ENCODE measurements at regions not wholly inside any gene's neighbourhood (a gene's known extent, or its start where the extent isn't known, plus 50 kb on each side); places are given as distances from the start of the nearest gene placed in this dataset.
A peak's percentile ranks its signal among the peaks of the same experiment; 100 is the strongest.
"Not testable (repeated sequence)": the region's sequence is repeated elsewhere in the genome, so short reads cannot be mapped to it uniquely, and the experiment has no call there.

DNA sequence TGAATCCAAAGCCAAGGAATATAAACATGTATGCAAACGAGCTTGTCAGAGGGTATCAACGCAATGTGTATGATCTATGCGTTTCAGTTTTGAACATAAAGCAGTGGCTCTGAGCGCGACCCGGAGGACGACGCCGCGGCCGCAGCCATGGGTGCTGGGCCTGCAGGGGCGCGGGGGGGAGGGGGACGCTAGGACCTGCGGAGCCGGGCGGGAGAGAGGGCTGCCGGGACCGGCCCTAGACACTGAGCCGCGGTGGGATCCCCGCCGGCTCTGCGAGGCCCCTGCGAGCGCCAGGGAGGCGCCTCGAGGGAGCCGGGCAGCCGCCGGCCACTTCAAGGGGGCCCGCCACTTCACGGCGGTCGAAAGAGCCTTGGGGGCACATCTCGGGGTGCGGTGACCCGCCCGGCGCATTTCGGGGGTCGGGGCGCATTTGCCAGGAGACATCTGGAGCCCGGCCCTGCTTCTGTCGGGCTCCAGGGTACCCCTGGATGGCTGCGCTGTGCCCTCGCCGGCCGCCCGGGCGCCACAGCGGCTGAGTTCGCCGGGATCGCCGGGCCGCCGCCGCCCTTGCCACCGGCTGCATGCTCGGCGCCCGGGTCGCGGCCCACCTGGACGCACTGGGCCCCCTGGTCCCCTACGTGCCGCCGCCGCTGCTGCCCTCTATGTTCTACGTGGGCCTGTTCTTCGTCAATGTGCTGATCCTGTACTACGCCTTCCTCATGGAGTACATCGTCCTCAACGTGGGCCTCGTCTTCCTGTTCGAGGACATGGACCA lies 71.9 kb upstream of the NIPA1 start:
- DNase-seq (peak in 1 of 10 donors; percentile 15), ATAC-seq (peak; percentile 72 to 86)
- H3K9me3 Mint-ChIP-seq, H3K27ac Mint-ChIP-seq, POLR2A ChIA-PET, H3K36me3 Mint-ChIP-seq: not testable (repeated sequence)
- Mint-ChIP-seq H3K27me3 (peaks cover 6 to 35% (median 24%) of the 10 kb centered on the region in 5 donors), H3K4me3 (peak overlapping the region; percentile 45 to 80 (median 68)), H3K4me1 (peaks cover 0 to 12% (median 4%) of the 10 kb centered on the region in 4 donors)

DNA sequence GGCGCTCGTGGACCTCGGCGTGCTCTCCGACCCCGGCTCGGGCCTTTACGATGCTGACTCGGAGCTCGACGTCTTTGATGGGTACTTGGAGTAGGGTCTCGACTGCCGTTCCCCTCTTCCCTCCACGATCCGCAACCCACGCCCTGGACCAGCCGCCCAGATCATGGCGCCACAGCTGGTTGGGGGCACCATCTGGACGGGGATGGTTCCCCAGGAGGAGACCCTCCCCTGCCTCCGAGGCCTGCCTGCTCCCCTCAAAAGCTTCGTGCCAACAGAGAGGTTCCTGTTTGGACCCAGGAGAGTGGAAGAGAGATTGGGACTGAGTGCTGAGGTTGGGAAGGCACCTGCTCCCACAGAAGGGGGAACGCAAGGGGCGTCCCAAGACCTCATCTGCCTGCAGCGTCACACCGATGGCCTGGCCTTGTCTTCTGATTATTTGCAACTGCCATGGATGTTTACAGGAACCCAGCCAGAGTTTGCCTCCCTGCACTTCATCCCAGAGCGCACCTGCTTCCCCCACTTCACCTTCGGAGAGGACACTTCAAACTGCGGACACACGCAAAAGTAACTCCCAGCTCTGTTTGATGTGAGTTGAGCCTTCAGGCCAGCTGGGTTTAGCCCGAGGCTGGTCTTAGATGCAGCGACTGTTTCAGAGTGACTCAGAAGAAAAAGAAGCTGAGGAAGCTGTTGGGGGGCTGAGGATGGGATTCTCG lies 71.2 kb upstream of the NIPA1 start:
- H3K9me3 Mint-ChIP-seq, POLR2A ChIA-PET, DNase-seq, H3K27ac Mint-ChIP-seq, H3K36me3 Mint-ChIP-seq: not testable (repeated sequence)
- Mint-ChIP-seq H3K4me3 (peak overlapping the region in 7 of 10 donors; percentile 25 to 66 (median 51)), H3K27me3 (peaks cover 8 to 35% (median 24%) of the 10 kb centered on the region in 5 donors), H3K4me1 (peaks cover 0 to 12% (median 4%) of the 10 kb centered on the region in 4 donors)
- ATAC-seq = peak; percentile 35 to 44

DNA sequence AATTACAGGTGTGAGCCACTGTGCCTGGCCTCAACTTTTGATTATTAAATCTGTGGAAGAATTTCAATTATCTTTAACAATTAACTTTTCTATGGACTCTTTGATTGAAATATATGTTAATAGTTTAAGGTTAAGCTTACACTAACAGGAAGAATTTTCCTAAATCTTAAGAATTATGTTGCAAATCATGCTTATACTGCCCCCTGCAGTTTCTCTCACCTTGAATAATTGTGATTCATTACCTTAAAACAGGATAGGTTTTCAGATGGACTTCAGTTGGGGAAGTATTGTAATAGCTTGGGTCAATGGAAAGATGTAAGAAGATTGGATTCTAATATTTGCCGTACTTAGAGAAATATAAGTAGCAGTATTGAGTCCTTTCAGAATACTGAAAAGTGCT lies 66.5 kb upstream of the NIPA1 start:
- peaks cover 4 to 22% (median 19%) of the 10 kb centered on the region in 5 donors for H3K27me3 Mint-ChIP-seq
- H3K27ac Mint-ChIP-seq, H3K4me1 Mint-ChIP-seq, H3K9me3 Mint-ChIP-seq, H3K36me3 Mint-ChIP-seq, H3K4me3 Mint-ChIP-seq, ATAC-seq, POLR2A ChIA-PET: not testable (repeated sequence)
- DNase-seq = peak in 4 of 10 donors; percentile 7 to 22 (median 20)

DNA sequence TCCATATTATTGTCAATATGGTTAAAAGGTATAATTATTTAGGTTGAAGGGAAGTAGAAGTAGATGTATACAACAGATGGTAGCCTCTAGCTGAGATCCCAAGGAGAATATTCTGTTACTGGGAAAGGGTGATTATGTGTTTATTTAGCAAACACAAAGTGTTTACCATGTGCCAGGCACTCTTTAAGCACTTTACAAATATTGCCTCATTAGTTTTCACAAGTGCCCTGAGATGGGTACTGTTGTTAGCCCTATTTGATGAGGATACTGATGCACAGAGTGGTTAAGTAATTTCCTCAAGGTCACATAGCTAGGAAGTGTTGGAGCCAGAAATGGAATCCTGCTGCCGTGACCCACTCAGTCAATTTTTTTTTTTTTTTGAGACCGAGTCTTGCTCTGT lies 60.3 kb upstream of the NIPA1 start:
- POLR2A ChIA-PET, DNase-seq, H3K9me3 Mint-ChIP-seq, H3K36me3 Mint-ChIP-seq, H3K4me3 Mint-ChIP-seq, ATAC-seq, H3K4me1 Mint-ChIP-seq, H3K27ac Mint-ChIP-seq: not testable (repeated sequence)
- peaks cover 0 to 14% (median 3%) of the 10 kb centered on the region in 5 donors for H3K27me3 Mint-ChIP-seq

DNA sequence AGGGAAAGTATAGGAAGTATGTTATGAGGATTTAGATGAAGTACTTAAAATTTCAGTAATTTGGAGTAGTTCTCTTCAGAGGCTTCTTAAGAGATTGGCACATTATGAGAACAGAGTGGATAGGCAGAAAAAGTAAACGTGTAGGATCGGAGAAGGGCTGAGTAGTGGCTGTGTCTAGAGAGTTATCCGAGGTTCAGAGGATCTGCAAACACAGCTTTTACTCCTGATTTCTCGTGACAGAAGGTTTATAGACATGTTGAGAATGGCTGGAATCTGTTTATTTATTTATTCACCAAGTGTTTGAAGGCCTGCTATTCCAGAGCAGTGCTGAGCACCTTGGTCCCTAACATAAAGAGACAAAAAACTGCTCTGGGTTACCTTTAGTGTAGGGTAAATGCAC lies 51.4 kb upstream of the NIPA1 start:
- ATAC-seq, DNase-seq, POLR2A ChIA-PET, H3K27ac Mint-ChIP-seq, H3K4me3 Mint-ChIP-seq, H3K9me3 Mint-ChIP-seq, H3K27me3 Mint-ChIP-seq, H3K36me3 Mint-ChIP-seq, H3K4me1 Mint-ChIP-seq: not testable (repeated sequence)

DNA sequence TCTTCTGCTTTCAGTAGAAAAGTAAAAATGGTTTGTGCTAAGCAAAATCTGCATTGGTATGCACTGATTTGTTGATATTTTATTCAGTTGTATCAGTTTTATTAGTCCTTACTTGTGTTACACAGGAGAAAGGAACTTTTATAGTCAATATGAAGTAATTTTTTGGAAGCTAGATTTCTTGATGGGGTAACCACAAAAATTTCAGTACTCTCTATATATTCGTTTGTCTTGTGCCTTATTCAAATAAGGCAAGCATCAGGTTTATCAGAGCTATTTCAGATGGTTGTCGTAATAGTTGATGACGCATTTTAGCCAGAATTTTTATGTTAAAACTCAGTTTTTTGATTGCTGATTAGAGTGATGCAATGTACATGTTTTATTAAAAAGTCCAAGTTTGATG lies 50.7 kb upstream of the NIPA1 start:
- H3K4me1 Mint-ChIP-seq = peaks cover 0 to 4% (median under 1%) of the 10 kb centered on the region in 4 donors
- ATAC-seq (no peak), DNase-seq (no peak)
- peaks cover 0 to 10% (median 7%) of the 10 kb centered on the region in 5 donors for H3K27me3 Mint-ChIP-seq
- POLR2A ChIA-PET = no interaction called here
- H3K4me3 Mint-ChIP-seq = no peak overlapping the region
- no peaks in the 10 kb centered on the region for H3K9me3 Mint-ChIP-seq
- no peaks in the 10 kb centered on the region for H3K36me3 Mint-ChIP-seq
- no peak overlapping the region for H3K27ac Mint-ChIP-seq

DNA sequence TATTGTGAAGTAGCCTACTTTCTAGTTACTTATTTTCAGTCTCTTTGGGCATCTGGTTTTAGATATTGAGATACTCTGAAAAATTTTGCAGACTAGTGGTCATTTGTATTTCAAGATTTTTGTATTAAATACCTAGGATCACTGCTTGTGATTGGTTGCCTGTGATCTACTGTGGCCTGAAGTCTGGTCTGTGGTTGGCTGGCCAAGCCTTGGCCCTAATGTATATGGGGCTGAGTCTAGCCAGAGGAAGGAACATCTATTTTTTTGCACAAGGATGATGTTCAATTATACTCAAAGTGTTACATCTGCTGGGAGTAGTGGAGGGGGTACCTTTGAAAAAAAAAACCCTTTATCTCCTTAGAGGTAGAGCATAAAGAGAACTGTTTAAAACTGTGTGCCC lies 50.2 kb upstream of the NIPA1 start:
- H3K27me3 Mint-ChIP-seq = peaks cover 0 to 10% (median 7%) of the 10 kb centered on the region in 5 donors
- not testable (repeated sequence) for H3K36me3 Mint-ChIP-seq, H3K27ac Mint-ChIP-seq

More for the DNA sequence above, 50.2 kb upstream of the NIPA1 start:
- H3K9me3 Mint-ChIP-seq, ATAC-seq, DNase-seq, H3K4me1 Mint-ChIP-seq, POLR2A ChIA-PET, H3K4me3 Mint-ChIP-seq: not testable (repeated sequence)

All from naive thymus-derived CD8-positive, alpha-beta T cell (primary cell).